GM18870 (cell line): ENCODE measurements at regions not wholly inside any gene's neighbourhood (a gene's known extent, or its start where the extent isn't known, plus 50 kb on each side); places are given as distances from the start of the nearest gene placed in this dataset.
"Not testable (repeated sequence)": the region's sequence is repeated elsewhere in the genome, so short reads cannot be mapped to it uniquely, and the experiment has no call there.

Experiments
- ATAC-seq: cut with Tn5 transposase; IDR thresholded peaks from one replicate; pipeline ENCODE4 v1.9.1; 2021; ENCODE audit warnings: moderate library complexity; ENCODE audit not compliant: unreplicated experiment

GRCh38 chr6:48449002-48449401 lies 338.0 kb upstream of the PTCHD4 start:
- ATAC-seq = no peak

DNA sequence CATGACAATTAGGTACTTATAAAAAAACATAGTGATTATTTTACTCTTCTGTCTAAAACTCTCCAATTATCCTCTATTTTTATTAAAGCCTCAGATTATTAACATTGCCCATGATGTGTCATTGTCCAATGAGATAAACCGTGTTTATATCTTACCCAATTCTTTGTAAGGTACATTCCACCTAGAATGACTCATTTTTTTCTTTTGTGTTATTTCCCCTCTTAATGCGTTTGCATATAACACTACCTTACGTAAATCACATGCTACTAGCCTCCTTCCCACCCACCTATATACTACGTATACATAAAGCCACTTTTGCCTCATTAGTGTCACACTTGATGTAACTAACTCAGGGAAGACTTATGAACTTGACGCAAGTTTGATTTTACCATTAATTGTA lies 336.3 kb upstream of the PTCHD4 start:
- no peak for ATAC-seq

DNA sequence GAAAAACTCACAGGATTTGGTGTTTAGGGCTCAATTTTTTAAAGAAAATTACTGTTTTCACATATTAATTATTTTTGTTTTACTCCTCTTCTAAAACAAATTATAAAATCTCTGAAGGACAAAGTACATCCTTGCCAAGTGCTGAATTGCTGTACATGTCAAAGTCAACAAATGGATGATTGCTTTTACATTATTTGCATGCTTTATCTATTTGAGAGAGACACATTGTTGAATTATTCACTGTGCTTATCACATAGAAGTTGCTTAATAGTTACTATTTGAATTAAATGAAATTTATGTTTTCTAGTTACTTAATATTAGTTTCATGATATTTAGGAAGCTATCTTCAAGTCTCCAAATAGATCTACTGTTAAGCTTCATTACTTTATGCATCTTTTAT lies 318.6 kb upstream of the PTCHD4 start:
- no peak for ATAC-seq

GRCh38 chr6:48429021-48429420 lies 318.0 kb upstream of the PTCHD4 start:
- ATAC-seq = no peak

DNA sequence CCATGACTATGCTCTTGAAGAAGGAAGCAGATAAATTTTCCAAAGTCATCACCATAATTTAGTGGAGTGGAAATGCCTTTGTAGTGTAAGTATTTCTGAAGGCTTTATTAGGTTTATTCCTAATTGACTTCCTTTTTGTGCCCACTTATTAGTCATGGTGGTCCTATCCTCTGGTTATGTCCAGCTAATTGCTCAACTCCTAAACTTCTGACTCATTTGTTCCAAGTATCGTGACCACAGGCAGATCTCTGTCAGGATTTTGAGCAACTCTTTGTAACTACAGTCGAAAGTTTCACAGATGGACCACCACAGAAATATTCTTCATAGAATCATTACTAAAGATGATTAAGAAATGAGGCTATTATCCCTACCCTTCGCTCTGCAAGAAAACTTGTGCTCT lies 315.6 kb upstream of the PTCHD4 start:
- ATAC-seq = no peak

DNA sequence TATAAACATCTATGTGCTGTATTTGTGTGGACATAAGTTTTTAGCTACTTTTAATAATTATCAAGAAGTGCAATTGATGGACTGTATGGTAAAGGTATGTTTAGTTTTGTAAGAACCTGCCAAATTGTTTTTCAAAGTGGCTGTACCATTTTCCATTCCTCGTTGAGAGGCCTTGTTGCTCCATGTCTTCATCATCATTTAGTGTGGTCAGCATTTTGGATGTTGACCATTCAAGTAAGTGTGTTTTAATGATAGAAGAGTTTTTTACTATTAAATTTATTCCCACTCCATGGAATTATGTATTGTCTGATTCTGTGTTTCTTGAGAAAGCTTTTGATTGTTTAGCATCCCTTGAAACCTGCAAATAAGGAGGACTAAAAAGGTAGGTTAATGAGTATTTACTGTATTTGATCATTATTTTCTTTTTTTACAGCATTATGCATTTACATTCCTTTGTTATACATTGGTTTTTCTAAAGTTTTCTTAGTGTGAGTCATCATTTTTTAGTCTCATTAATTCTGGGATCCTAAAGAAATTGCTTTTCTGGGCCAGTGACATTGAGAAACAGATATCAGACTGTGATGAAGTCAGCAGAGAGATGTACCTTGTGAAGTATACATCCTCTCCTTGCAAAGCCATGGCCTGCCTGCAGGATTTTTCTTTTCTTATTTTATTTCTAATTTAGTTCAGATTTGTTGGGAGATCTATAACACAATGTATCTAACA lies 312.8 kb upstream of the PTCHD4 start:
- ATAC-seq = no peak

DNA sequence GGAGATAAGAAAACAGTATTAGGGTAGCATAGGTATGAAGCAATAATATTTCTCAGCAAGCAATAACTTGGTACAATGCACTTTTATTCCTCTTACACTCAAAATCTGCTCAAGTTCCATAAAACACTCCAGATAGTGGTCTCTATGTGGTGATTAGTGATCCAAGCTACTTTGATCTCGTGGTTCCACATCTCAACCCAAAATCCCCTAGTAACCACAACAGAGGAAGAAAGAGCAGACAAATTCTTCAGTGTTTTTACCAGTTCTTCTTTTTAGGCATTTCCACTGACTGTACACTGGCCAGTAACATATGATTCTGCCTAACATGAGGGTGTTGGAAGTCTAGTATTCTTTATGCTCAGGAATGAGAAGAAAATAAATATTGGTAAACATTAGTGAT lies 309.0 kb upstream of the PTCHD4 start:
- no peak for ATAC-seq

- no peak for ATAC-seq
Measured at GRCh38 chr6:48417927-48418326, 306.9 kb upstream of the PTCHD4 start.

DNA sequence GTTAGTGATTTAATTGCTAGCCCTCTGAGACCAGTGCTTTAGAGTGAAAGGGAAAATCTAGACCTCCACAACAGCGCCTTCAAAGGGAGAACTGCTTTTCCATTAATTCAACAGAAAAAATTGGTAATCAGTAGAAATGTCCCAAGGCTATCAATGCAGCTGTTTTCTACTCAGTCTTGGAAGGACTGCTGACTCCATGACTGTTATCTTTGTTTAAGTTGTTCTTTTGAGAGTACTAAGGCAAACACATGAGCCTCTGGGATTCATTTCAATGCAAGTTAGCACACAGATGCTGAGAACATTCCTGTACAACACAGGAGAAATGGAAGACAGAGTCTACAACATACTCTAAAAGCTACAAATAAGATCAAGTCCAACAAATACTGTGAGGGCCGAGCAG lies 301.7 kb upstream of the PTCHD4 start:
- no peak for ATAC-seq

DNA sequence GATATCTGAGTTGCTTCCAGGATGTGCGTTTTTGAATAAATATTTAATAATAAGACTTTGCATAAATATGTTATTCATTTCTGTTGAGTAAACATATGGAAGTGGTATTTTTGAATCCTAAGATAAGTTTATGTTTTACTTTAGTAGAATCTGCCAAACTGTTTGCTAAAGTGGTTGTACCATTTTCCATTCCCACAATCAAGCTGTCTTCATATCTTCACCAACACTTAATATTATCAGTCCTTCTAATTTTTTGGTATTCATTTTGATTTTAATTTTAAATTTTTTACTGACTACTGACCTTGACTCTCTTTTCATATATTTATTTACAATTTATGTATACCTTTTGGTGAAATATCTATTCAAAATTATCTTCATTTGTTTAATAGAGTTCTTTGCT lies 293.9 kb upstream of the PTCHD4 start:
- no peak for ATAC-seq

- no peak for ATAC-seq
Measured at GRCh38 chr6:48403587-48403986, 292.6 kb upstream of the PTCHD4 start.

DNA sequence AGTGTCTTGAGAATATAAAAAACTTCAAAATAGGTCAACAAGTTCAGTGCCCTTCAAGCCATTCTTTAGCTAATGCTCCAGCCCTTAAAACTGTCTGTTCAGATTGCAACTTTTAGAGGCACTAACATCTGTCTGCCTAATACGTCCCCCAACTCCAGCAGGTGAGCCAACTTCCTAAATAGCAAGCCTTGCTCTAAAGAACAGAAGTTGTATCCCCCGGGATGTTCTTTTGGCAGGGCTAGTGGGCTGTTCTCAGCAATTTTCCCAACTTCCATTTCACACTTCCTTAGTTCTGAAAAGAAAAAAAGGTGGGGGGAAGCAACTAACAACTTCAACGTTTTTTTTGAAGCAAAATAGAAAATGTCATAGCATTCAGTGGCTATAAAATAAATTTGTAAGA lies 290.0 kb upstream of the PTCHD4 start:
- no peak for ATAC-seq

DNA sequence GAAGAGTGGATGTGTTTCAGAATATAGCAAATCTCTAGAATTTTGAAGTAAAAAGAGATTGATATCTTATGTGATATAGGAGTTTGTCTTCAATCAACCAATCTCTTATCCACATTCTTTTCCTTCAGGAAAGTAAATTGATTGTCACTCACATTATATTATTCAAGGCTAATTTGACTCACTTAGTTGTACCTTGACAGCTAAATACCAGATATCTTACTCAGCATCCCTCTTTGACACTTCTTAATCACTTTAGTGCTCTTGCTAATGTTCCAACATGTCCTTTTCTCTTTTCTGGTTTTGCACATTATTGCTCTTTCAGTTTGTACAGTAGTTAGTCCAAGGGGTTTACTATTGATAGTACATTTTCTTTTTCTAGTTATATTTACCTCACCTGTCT lies 286.9 kb upstream of the PTCHD4 start:
- no peak for ATAC-seq

DNA sequence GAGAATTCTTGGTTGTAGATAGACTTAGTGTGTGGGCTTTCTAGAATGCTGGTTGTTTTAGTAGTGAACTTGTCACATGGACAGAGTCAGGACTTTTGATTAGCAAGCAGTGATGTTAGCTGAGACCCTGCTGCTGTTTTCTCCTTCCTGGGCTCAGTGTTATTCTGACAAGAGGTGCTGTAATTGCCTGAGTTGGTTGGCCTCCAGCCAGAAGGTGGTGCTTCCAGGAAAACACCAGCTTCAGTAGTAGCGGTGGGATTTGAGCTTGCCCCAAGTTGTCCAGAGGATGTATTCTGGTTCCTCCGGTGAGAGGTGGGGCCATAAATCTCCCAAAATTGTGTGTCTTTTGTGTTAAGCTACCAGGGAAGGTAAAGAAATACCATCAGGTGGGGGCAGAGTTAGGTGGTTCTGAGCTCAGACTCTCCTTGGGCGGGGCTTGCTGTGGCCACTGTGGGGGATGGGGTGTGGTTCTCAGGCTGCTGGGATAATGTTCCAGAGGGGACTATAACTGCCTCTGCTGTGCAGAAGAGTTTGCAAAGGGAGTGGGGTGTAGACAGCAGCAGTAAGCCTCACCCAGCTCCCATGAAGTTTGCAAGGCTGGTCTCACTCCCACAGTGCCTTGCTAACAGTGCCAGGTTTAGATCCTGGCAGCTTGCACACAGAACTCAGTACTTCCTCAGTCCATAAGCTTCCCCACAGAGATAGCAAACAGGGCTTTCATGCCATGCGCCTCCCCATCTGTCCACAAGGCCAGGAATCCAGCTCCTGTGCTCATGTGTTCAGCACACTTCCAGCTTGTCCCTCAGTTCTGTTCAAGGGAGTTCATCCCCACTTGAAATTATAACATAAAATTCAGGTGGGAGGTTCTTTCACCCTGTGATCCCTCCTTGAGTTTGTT lies 278.4 kb upstream of the PTCHD4 start:
- no peak for ATAC-seq

DNA sequence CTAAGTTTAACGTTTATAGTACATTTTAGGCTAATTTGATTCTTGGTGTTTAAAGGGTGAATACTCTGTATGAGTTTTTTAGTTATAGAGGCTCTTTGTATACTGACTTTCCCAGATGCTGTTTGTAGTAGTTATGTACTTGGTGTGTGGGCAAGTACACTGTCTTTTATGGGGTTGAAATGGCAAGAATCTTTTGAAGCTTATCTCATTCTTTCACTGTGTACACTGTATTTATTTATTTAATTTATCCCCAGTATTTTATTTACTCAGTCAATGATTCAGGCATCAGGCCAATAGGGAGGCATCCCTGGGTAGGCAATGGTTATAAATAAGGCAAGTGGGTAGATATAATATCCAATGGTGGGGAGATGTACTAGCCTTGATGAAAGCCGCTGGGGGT lies 277.0 kb upstream of the PTCHD4 start:
- no peak for ATAC-seq

- ATAC-seq = no peak
Measured at GRCh38 chr6:48378884-48379407, 267.9 kb upstream of the PTCHD4 start.

GRCh38 chr6:48377115-48377514 lies 266.1 kb upstream of the PTCHD4 start:
- ATAC-seq = no peak

DNA sequence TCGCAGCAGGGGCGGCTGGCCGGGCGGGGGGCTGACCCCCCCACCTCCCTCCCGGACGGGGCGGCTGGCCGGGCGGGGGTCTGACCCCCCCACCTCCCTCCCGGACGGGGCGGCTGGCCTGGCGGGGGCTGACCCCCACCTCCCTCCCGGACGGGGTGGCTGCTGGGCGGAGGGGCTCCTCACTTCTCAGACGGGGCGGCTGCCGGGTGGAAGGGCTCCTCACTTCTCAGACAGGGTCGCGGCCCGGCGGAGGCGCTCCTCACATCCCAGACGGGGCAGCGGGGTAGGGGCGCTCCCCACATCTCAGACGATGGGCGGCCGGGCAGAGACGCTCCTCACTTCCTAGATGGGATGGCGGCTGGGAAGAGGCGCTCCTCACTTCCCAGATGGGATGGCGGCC lies 260.2 kb upstream of the PTCHD4 start:
- not testable (repeated sequence) for ATAC-seq

GRCh38 chr6:48369100-48369499 lies 258.1 kb upstream of the PTCHD4 start:
- ATAC-seq = no peak

- no peak for ATAC-seq
Measured at GRCh38 chr6:48325701-48326100, 214.7 kb upstream of the PTCHD4 start.

- no peak for ATAC-seq
Measured at GRCh38 chr6:48318670-48319069, 207.7 kb upstream of the PTCHD4 start.

DNA sequence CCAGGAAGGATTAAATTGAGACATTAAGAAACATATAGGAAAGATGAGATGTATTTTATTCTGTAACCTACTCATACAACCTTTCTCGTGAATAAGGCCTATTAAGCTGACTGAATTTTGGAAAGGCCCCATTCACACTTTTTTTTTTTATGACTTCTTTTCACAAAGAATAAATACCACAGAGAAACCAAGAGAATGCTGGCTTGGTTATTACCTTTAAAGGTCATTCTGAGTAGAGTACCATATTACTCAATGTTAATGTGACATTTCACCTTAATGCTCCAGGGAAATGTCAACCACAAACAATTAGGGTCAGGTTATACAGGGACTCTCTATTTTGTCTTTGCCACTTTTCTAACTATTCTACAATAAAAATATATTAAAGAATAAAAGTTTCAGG lies 204.9 kb upstream of the PTCHD4 start:
- ATAC-seq = no peak
